ENCODE measurements at regions not wholly inside any gene's neighbourhood (a gene's known extent, or its start where the extent isn't known, plus 50 kb on each side); places are given as distances from the start of the nearest gene placed in this dataset.
"Not testable (repeated sequence)": the region's sequence is repeated elsewhere in the genome, so short reads cannot be mapped to it uniquely, and the experiment has no call there.

- Histone ChIP-seq H3K4me1 (ENCODE audit: control insufficient read depth, insufficient read depth, low read length) (no peaks in the 10 kb centered on the region), H3K36me3 (ENCODE audit: control insufficient read depth, insufficient read depth, low read length) (no peaks in the 10 kb centered on the region), H3K4me3 (ENCODE audit: low read depth, low read length) (no peak overlapping the region), H3K9ac (ENCODE audit: low read depth, low read length) (no peak overlapping the region), H3K27ac (ENCODE audit: low read depth, low read length) (no peak overlapping the region), H3K9me3 (ENCODE audit: control insufficient read depth, insufficient read depth, low read length) (no peaks in the 10 kb centered on the region), H3K27me3 (ENCODE audit: control insufficient read depth, insufficient read depth, low read length) (no peaks in the 10 kb centered on the region)
Observed at GRCh38 chr4:95779447-95779846, 60.4 kb upstream of the PDHA2 start.

GRCh38 chr4:95778666-95779065 is 61.2 kb upstream of the PDHA2 start:
- no peak overlapping the region for H3K27ac ChIP-seq (ENCODE audit: low read depth, low read length)
- no peaks in the 10 kb centered on the region for H3K9me3 ChIP-seq (ENCODE audit: control insufficient read depth, insufficient read depth, low read length)
- no peaks in the 10 kb centered on the region for H3K36me3 ChIP-seq (ENCODE audit: control insufficient read depth, insufficient read depth, low read length)
- H3K27me3 ChIP-seq (ENCODE audit: control insufficient read depth, insufficient read depth, low read length): no peaks in the 10 kb centered on the region
- H3K9ac ChIP-seq (ENCODE audit: low read depth, low read length): no peak overlapping the region
- no peaks in the 10 kb centered on the region for H3K4me1 ChIP-seq (ENCODE audit: control insufficient read depth, insufficient read depth, low read length)
- no peak overlapping the region for H3K4me3 ChIP-seq (ENCODE audit: low read depth, low read length)

- H3K4me1 ChIP-seq (ENCODE audit: control insufficient read depth, insufficient read depth, low read length); H3K9ac ChIP-seq (ENCODE audit: low read depth, low read length); H3K9me3 ChIP-seq (ENCODE audit: control insufficient read depth, insufficient read depth, low read length); H3K36me3 ChIP-seq (ENCODE audit: control insufficient read depth, insufficient read depth, low read length); H3K27ac ChIP-seq (ENCODE audit: low read depth, low read length); H3K27me3 ChIP-seq (ENCODE audit: control insufficient read depth, insufficient read depth, low read length); H3K4me3 ChIP-seq (ENCODE audit: low read depth, low read length): not testable (repeated sequence)
Observed at GRCh38 chr4:95770605-95771004, 69.3 kb upstream of the PDHA2 start.

- H3K36me3 ChIP-seq (ENCODE audit: control insufficient read depth, insufficient read depth, low read length): no peaks in the 10 kb centered on the region
- no peaks in the 10 kb centered on the region for H3K27me3 ChIP-seq (ENCODE audit: control insufficient read depth, insufficient read depth, low read length)
- H3K4me1 ChIP-seq (ENCODE audit: control insufficient read depth, insufficient read depth, low read length): peaks cover 10% of the 10 kb centered on the region
- H3K27ac ChIP-seq (ENCODE audit: low read depth, low read length): no peak overlapping the region
- no peak overlapping the region for H3K4me3 ChIP-seq (ENCODE audit: low read depth, low read length)
- H3K9me3 ChIP-seq (ENCODE audit: control insufficient read depth, insufficient read depth, low read length): no peaks in the 10 kb centered on the region
- H3K9ac ChIP-seq (ENCODE audit: low read depth, low read length): no peak overlapping the region
Observed at GRCh38 chr4:95764961-95765360, 74.9 kb upstream of the PDHA2 start.

- H3K9ac ChIP-seq (ENCODE audit: low read depth, low read length): no peak overlapping the region
- no peaks in the 10 kb centered on the region for H3K27me3 ChIP-seq (ENCODE audit: control insufficient read depth, insufficient read depth, low read length)
- H3K36me3 ChIP-seq (ENCODE audit: control insufficient read depth, insufficient read depth, low read length): no peaks in the 10 kb centered on the region
- no peaks in the 10 kb centered on the region for H3K9me3 ChIP-seq (ENCODE audit: control insufficient read depth, insufficient read depth, low read length)
- no peak overlapping the region for H3K4me3 ChIP-seq (ENCODE audit: low read depth, low read length)
- H3K4me1 ChIP-seq (ENCODE audit: control insufficient read depth, insufficient read depth, low read length): peaks cover 30% of the 10 kb centered on the region
- H3K27ac ChIP-seq (ENCODE audit: low read depth, low read length): no peak overlapping the region
Observed at GRCh38 chr4:95761871-95762270, 78.0 kb upstream of the PDHA2 start.

- H3K36me3 ChIP-seq (ENCODE audit: control insufficient read depth, insufficient read depth, low read length): no peaks in the 10 kb centered on the region
Observed at GRCh38 chr4:95761426-95761825, 78.5 kb upstream of the PDHA2 start.

GRCh38 chr4:95760646-95761045 is 79.2 kb upstream of the PDHA2 start:
- H3K4me1 ChIP-seq (ENCODE audit: control insufficient read depth, insufficient read depth, low read length): peaks cover 38% of the 10 kb centered on the region

More at GRCh38 chr4:95761426-95761825, 78.5 kb upstream of the PDHA2 start:
- no peaks in the 10 kb centered on the region for H3K27me3 ChIP-seq (ENCODE audit: control insufficient read depth, insufficient read depth, low read length)
- H3K4me3 ChIP-seq (ENCODE audit: low read depth, low read length): no peak overlapping the region
- H3K4me1 ChIP-seq (ENCODE audit: control insufficient read depth, insufficient read depth, low read length): peaks cover 34% of the 10 kb centered on the region
- no peak overlapping the region for H3K27ac ChIP-seq (ENCODE audit: low read depth, low read length)
- no peak overlapping the region for H3K9ac ChIP-seq (ENCODE audit: low read depth, low read length)
- no peaks in the 10 kb centered on the region for H3K9me3 ChIP-seq (ENCODE audit: control insufficient read depth, insufficient read depth, low read length)

GRCh38 chr4:95758001-95758400 is 81.9 kb upstream of the PDHA2 start:
- no peaks in the 10 kb centered on the region for H3K36me3 ChIP-seq (ENCODE audit: control insufficient read depth, insufficient read depth, low read length)
- no peaks in the 10 kb centered on the region for H3K9me3 ChIP-seq (ENCODE audit: control insufficient read depth, insufficient read depth, low read length)
- no peak overlapping the region for H3K4me3 ChIP-seq (ENCODE audit: low read depth, low read length)
- no peak overlapping the region for H3K9ac ChIP-seq (ENCODE audit: low read depth, low read length)
- H3K27me3 ChIP-seq (ENCODE audit: control insufficient read depth, insufficient read depth, low read length): no peaks in the 10 kb centered on the region
- no peak overlapping the region for H3K27ac ChIP-seq (ENCODE audit: low read depth, low read length)
- peaks cover 38% of the 10 kb centered on the region for H3K4me1 ChIP-seq (ENCODE audit: control insufficient read depth, insufficient read depth, low read length)

More at GRCh38 chr4:95760646-95761045, 79.2 kb upstream of the PDHA2 start:
- H3K9ac ChIP-seq (ENCODE audit: low read depth, low read length); H3K27me3 ChIP-seq (ENCODE audit: control insufficient read depth, insufficient read depth, low read length); H3K9me3 ChIP-seq (ENCODE audit: control insufficient read depth, insufficient read depth, low read length); H3K36me3 ChIP-seq (ENCODE audit: control insufficient read depth, insufficient read depth, low read length); H3K4me3 ChIP-seq (ENCODE audit: low read depth, low read length); H3K27ac ChIP-seq (ENCODE audit: low read depth, low read length): not testable (repeated sequence)

- H3K4me1 ChIP-seq (ENCODE audit: control insufficient read depth, insufficient read depth, low read length): peaks cover 26% of the 10 kb centered on the region
- H3K4me3 ChIP-seq (ENCODE audit: low read depth, low read length): no peak overlapping the region
- H3K27ac ChIP-seq (ENCODE audit: low read depth, low read length): no peak overlapping the region
- no peaks in the 10 kb centered on the region for H3K9me3 ChIP-seq (ENCODE audit: control insufficient read depth, insufficient read depth, low read length)
- no peaks in the 10 kb centered on the region for H3K27me3 ChIP-seq (ENCODE audit: control insufficient read depth, insufficient read depth, low read length)
- H3K36me3 ChIP-seq (ENCODE audit: control insufficient read depth, insufficient read depth, low read length): no peaks in the 10 kb centered on the region
- no peak overlapping the region for H3K9ac ChIP-seq (ENCODE audit: low read depth, low read length)
Observed at GRCh38 chr4:95754667-95755066, 85.2 kb upstream of the PDHA2 start.

GRCh38 chr4:95749204-95749603 is 90.7 kb upstream of the PDHA2 start:
- no peaks in the 10 kb centered on the region for H3K36me3 ChIP-seq (ENCODE audit: control insufficient read depth, insufficient read depth, low read length)
- 0 out of 2 replicates have a peak, but pooled peaks cover 5% of the 10 kb centered on the region for H3K9me3 ChIP-seq (ENCODE audit: control insufficient read depth, insufficient read depth, low read length)
- H3K4me3 ChIP-seq (ENCODE audit: low read depth, low read length): no peak overlapping the region
- no peak overlapping the region for H3K9ac ChIP-seq (ENCODE audit: low read depth, low read length)
- no peak overlapping the region for H3K27ac ChIP-seq (ENCODE audit: low read depth, low read length)
- no peaks in the 10 kb centered on the region for H3K27me3 ChIP-seq (ENCODE audit: control insufficient read depth, insufficient read depth, low read length)
- H3K4me1 ChIP-seq (ENCODE audit: control insufficient read depth, insufficient read depth, low read length): no peaks in the 10 kb centered on the region

GRCh38 chr4:95742872-95743271 is 97.0 kb upstream of the PDHA2 start:
- Histone ChIP-seq H3K36me3 (ENCODE audit: control insufficient read depth, insufficient read depth, low read length) (no peaks in the 10 kb centered on the region), H3K4me1 (ENCODE audit: control insufficient read depth, insufficient read depth, low read length) (peaks cover 22% of the 10 kb centered on the region), H3K9ac (ENCODE audit: low read depth, low read length) (no peak overlapping the region), H3K27ac (ENCODE audit: low read depth, low read length) (no peak overlapping the region), H3K4me3 (ENCODE audit: low read depth, low read length) (no peak overlapping the region), H3K9me3 (ENCODE audit: control insufficient read depth, insufficient read depth, low read length) (peaks cover 23% of the 10 kb centered on the region), H3K27me3 (ENCODE audit: control insufficient read depth, insufficient read depth, low read length) (no peaks in the 10 kb centered on the region)

- peaks cover 22% of the 10 kb centered on the region for H3K4me1 ChIP-seq (ENCODE audit: control insufficient read depth, insufficient read depth, low read length)
- H3K9ac ChIP-seq (ENCODE audit: low read depth, low read length): no peak overlapping the region
- H3K27ac ChIP-seq (ENCODE audit: low read depth, low read length): no peak overlapping the region
- H3K9me3 ChIP-seq (ENCODE audit: control insufficient read depth, insufficient read depth, low read length): peaks cover 23% of the 10 kb centered on the region
- H3K27me3 ChIP-seq (ENCODE audit: control insufficient read depth, insufficient read depth, low read length): no peaks in the 10 kb centered on the region
- H3K36me3 ChIP-seq (ENCODE audit: control insufficient read depth, insufficient read depth, low read length): no peaks in the 10 kb centered on the region
- no peak overlapping the region for H3K4me3 ChIP-seq (ENCODE audit: low read depth, low read length)
Observed at GRCh38 chr4:95742179-95742578, 97.7 kb upstream of the PDHA2 start.

Measured in HUES48 (cell line).